GM12878 (cell line): ENCODE measurements at regions not wholly inside any gene's neighbourhood (a gene's known extent, or its start where the extent isn't known, plus 50 kb on each side); places are given as distances from the start of the nearest gene placed in this dataset.

Experiments used
- ATAC-seq: fragments of 200-7000 bp; cut with Tn5 transposase; 3 replicates; pipeline ENCODE4 v1.9.1; 2020; ENCODE audit warnings: mild to moderate bottlenecking, moderate library complexity
- BruUV-seq: library from RNA; stranded (reverse); fragments of 400-500 nt; replicated peaks from 2 replicates; lab custom pipeline; 2021; lab: Mats Ljungman, UMichigan
- CTCF ChIA-PET: fragments of 300-600 bp; sonication (Branson Sonifier 250); formaldehyde crosslinking; extraction: SDS; loops from one replicate; lab custom pipeline; 2021; ENCODE audit warnings: inconsistent platforms; lab: Yijun Ruan, JAX
- POLR2A ChIA-PET: fragments of 350-600 bp; formaldehyde crosslinking; extraction: SDS; loops from one replicate; lab custom pipeline; 2021; ENCODE audit warnings: inconsistent platforms; lab: Charles Lee
- RAD21 ChIA-PET: fragments of 300-600 bp; sonication (Branson Sonifier 250); formaldehyde crosslinking; loops from one replicate; lab custom pipeline; 2023; ENCODE audit warnings: antibody characterized with exemption; ENCODE audit not compliant: unreplicated experiment; lab: Charles Lee
- SMC1A ChIA-PET: fragments of 300-600 bp; sonication (Branson Sonifier 250); formaldehyde crosslinking; loops from one replicate; lab custom pipeline; 2023; ENCODE audit not compliant: unreplicated experiment, uncharacterized antibody; lab: Charles Lee
- DNase-seq: peaks from one replicate; pipeline ENCODE4 v3.0.0-alpha.2; 2011; ENCODE audit warnings: low read depth, low spot score
- FAIRE-seq: peaks from 3 replicates; lab custom pipeline; 2011; peaks lifted over from hg19 to GRCh38; lab: Jason Lieb, UNC
- H2AFZ ChIP-seq: 2 replicates; pipeline ENCODE4 v1.6.0; 2011; ENCODE audit warnings: low read depth, low read length, control low read depth; ENCODE audit not compliant: control insufficient read depth
- H3K27ac ChIP-seq: 2 replicates; pipeline ENCODE4 v1.5.1; 2011; ENCODE audit warnings: control low read depth; ENCODE audit not compliant: control insufficient read depth, insufficient read depth
- H3K27me3 ChIP-seq, 2 experiments: replicated peaks in 1 of 2; 2 replicates each; pipeline versions ENCODE4 v1.6.0 to v1.6.1; 2011; ENCODE audit warnings: low read length in 1 of 2; ENCODE audit not compliant: control insufficient read depth in 2 of 2, insufficient read depth in 2 of 2
- H3K36me3 ChIP-seq, 2 experiments: 2 replicates each; pipeline ENCODE4 v1.5.1; 2011; ENCODE audit warnings: low read length in 1 of 2; ENCODE audit not compliant: control insufficient read depth in 2 of 2, insufficient read depth in 2 of 2
- H3K4me1 ChIP-seq: 2 replicates; pipeline ENCODE4 v1.6.1; 2011; ENCODE audit warnings: mild to moderate bottlenecking, low read length, moderate library complexity, mixed read lengths; ENCODE audit not compliant: control insufficient read depth, insufficient read depth
- H3K4me2 ChIP-seq: 2 replicates; pipeline ENCODE4 v1.6.0; 2011; ENCODE audit warnings: control low read depth; ENCODE audit not compliant: control insufficient read depth, insufficient read depth
- H3K4me3 ChIP-seq: fragments of 200-600 bp; sonication (generic); 2 replicates; pipeline ENCODE4 v1.5.1; 2016
- H3K79me2 ChIP-seq: 2 replicates; pipeline ENCODE4 v1.6.0; 2011; ENCODE audit warnings: low read length; ENCODE audit not compliant: control insufficient read depth, insufficient read depth
- H3K9ac ChIP-seq: 2 replicates; pipeline ENCODE4 v1.8.0; 2011; ENCODE audit warnings: low read length, control low read depth, mixed read lengths; ENCODE audit not compliant: control insufficient read depth, insufficient read depth
- H3K9me3 ChIP-seq: replicated peaks from 3 replicates; pipeline ENCODE4 v1.5.1; 2011; ENCODE audit warnings: mild to moderate bottlenecking, low read length; ENCODE audit not compliant: control insufficient read depth, insufficient read depth
- H4K20me1 ChIP-seq: 2 replicates; pipeline ENCODE4 v1.6.0; 2011; ENCODE audit not compliant: control insufficient read depth, insufficient read depth
- EED ChIP-seq: sonication (generic); IDR thresholded peaks from 2 replicates; pipeline ENCODE4 v1.6.1; 2016; ENCODE audit warnings: antibody characterized with exemption, low read depth
- GABPA ChIP-seq: IDR thresholded peaks from 2 replicates; pipeline ENCODE4 v1.6.1; 2014; ENCODE audit warnings: antibody characterized with exemption, low read depth, mild to moderate bottlenecking, inconsistent platforms
- HDAC2 ChIP-seq: fragments of 200-600 bp; sonication (generic); IDR thresholded peaks from 2 replicates; pipeline ENCODE4 v1.6.1; 2017
- LARP7 ChIP-seq: fragments of 450-650 bp; IDR thresholded peaks from 2 replicates; pipeline ENCODE4 v1.6.1; 2017; ENCODE audit warnings: mild to moderate bottlenecking
- MLLT1 ChIP-seq: fragments of 450-650 bp; IDR thresholded peaks from 2 replicates; pipeline ENCODE4 v1.6.1; 2016; ENCODE audit warnings: mild to moderate bottlenecking
- MTA3 ChIP-seq: IDR thresholded peaks from 2 replicates; pipeline ENCODE4 v1.6.1; 2012; ENCODE audit warnings: low read length, inconsistent platforms, borderline replicate concordance
- MYB ChIP-seq: fragments of 150-350 bp; IDR thresholded peaks from 2 replicates; pipeline ENCODE4 v1.6.1; 2014; ENCODE audit warnings: mild to moderate bottlenecking, low read depth, low read length, borderline replicate concordance
- NR2F1 ChIP-seq: fragments of 450-650 bp; conservative IDR thresholded peaks from 2 replicates; pipeline ENCODE4 v1.6.1; 2017; ENCODE audit warnings: mild to moderate bottlenecking
- SP1 ChIP-seq: IDR thresholded peaks from one replicate; pipeline ENCODE4 v1.6.1; 2011; ENCODE audit warnings: low read depth, low read length
- TCF7 ChIP-seq: IDR thresholded peaks from 2 replicates; pipeline ENCODE4 v1.6.1; 2014; ENCODE audit warnings: antibody characterized with exemption, borderline replicate concordance
- USF1 ChIP-seq: IDR thresholded peaks from 2 replicates; pipeline ENCODE4 v1.6.1; 2011; ENCODE audit warnings: borderline replicate concordance, low read depth, mild to moderate bottlenecking, moderate library complexity, mixed read lengths, low read length; ENCODE audit not compliant: insufficient read depth; ENCODE audit errors: extremely low read length
- WGBS: methylation state at CpG from one replicate; pipeline ENCODE4 v1.1.6; 2016; ENCODE audit warnings: low lambda C conversion rate; ENCODE audit not compliant: insufficient replicate concordance, insufficient coverage; ENCODE audit errors: missing lambda C conversion rate; 5-methylcytosine and 5-hydroxymethylcytosine counted together
- in situ Hi-C: fragments of 300-500 bp; cut with MboI; formaldehyde crosslinking; loops from 9 replicates; pipeline ENCODE4 v1.14.3; 2018; ENCODE audit warnings: mixed read lengths
- intact Hi-C: fragments of 100-400 bp; cut with micrococcal nuclease; formaldehyde crosslinking; loops from one replicate; pipeline ENCODE4 v1.14.2; 2022; ENCODE audit not compliant: unreplicated experiment

GRCh38 chr3:95168526-95168925 lies 1105.7 kb downstream of the NSUN3 start:
- RAD21 ChIA-PET = no interaction called here
- TF ChIP-seq MLLT1 (no peak), NR2F1 (no peak), HDAC2 (no peak), LARP7 (no peak), MYB (no peak), SP1 (no peak), EED (no peak), TCF7 (no peak), USF1 (no peak), GABPA (no peak), MTA3 (no peak)
- TF ChIP-seq, all 136 proteins: peak for 0
- H3K9me3 ChIP-seq = no peaks in the 10 kb centered on the region
- intact Hi-C loops = no loop called here
- SMC1A ChIA-PET = no interaction called here
- no peak overlapping the region for H3K27ac ChIP-seq
- no peaks in the 10 kb centered on the region for H4K20me1 ChIP-seq
- no TSS peak for BruUV-seq
- H3K9ac ChIP-seq = no peak overlapping the region
- DNase-seq (no peak), ATAC-seq (no peak), FAIRE-seq (no peak)
- H3K36me3 ChIP-seq = no peaks in the 10 kb centered on the region
- H3K4me2 ChIP-seq = no peak overlapping the region
- no peaks in the 10 kb centered on the region for H3K4me1 ChIP-seq
- no peaks in the 10 kb centered on the region for H3K27me3 ChIP-seq
- in situ Hi-C loops = no loop called here
- POLR2A ChIA-PET = no interaction called here
- 26% methylated on average over 7 of the region's 7 CpGs for WGBS
- CTCF ChIA-PET = no interaction called here
- H2AFZ ChIP-seq = no peak overlapping the region
- no peak overlapping the region for H3K4me3 ChIP-seq
- no peaks in the 10 kb centered on the region for H3K79me2 ChIP-seq
